ENCODE measurements at regions not wholly inside any gene's neighbourhood (a gene's known extent, or its start where the extent isn't known, plus 50 kb on each side); places are given as distances from the start of the nearest gene placed in this dataset.
A peak's percentile ranks its signal among the peaks of the same experiment; 100 is the strongest.

DNA sequence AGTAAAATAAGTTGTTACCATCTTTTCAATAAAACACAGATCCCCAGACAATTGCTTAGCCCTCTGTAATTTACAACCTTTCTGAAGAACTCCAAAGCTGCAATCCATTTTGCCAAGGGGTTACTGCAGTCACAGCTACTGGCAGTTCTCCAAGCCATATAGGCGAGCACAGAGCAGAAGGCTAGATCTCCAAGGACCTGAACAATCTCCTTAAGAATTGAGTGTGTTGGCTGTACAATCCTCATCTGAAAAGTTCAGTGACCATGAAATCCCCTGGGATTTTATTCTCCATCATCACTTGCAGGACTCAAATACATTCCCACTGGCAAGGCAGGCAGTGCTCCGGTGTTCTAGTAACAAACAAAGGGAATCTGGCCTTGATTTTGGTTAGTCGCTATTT lies 103.9 kb upstream of the LRP1B start:
- DNase-seq (ENCODE audit: extremely low read depth in 1 of 11, low read depth in 9 of 11, low spot score in 4 of 11) = peak in 1 of 11 donors; percentile 4

GRCh38 chr2:142223309-142223708 lies 92.5 kb upstream of the LRP1B start:
- DNase-seq (ENCODE audit: extremely low read depth in 1 of 11, low read depth in 9 of 11, low spot score in 4 of 11) = no peak

DNA sequence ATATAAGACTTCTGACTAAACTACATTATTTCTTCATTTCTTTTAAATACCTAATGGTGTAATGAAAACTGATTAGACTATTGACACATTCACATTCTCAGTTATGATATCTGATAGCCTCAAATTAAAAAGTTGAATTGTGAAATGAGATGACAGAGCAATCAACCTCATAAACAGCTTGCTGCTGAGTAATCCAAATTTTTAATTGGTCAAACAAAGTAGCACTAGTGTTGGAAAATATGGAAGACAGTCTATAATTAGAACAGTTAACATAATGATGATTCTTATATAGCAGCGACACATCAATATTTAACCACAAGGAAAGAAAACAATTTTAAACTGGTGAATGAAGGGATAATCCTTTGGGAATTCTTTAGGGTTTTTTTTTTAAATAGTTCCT lies 91.9 kb upstream of the LRP1B start:
- DNase-seq (ENCODE audit: extremely low read depth in 1 of 11, low read depth in 9 of 11, low spot score in 4 of 11) = no peak

DNA sequence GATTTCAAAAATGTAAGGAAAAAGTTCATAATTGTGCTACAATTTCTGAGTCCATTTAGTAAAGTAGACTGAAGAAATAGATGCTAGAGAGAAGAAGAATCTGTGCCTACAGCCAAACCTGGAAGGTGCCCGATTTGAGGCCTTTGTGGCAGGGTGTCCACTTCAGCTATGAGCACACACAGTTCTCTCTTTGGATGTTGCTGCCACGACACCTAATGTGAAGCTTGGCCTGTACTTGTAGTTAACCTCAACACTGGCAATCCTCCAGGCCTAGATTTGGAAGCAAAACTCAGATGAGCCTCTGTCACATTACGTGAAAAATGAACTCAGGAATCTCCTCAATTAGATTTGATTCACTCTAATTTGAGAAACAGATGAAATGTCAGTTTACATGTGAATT lies 90.1 kb upstream of the LRP1B start:
- no peak for DNase-seq (ENCODE audit: extremely low read depth in 1 of 11, low read depth in 9 of 11, low spot score in 4 of 11)

GRCh38 chr2:142220239-142220638 lies 89.4 kb upstream of the LRP1B start:
- DNase-seq (ENCODE audit: extremely low read depth in 1 of 11, low read depth in 9 of 11, low spot score in 4 of 11) = no peak

DNA sequence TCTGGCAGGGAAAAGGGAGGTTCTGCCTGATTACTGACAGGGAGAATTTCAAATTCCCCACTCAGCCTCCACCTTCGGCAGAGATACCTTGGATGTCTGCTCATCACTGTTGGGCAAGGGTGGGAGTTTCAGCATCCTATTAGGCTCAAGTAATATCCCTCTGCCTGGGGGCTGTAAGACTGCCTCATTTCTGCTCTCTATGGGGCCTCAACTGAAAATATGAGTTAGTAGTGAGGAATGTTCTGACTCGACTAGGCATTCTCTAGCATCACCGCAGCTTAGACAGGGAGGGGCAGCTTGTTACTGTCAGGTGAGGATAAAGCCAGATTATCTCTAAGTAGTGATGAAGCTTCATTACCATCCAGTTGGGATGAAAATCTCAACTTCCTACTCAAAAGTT lies 87.7 kb upstream of the LRP1B start:
- no peak for DNase-seq (ENCODE audit: extremely low read depth in 1 of 11, low read depth in 9 of 11, low spot score in 4 of 11)

DNA sequence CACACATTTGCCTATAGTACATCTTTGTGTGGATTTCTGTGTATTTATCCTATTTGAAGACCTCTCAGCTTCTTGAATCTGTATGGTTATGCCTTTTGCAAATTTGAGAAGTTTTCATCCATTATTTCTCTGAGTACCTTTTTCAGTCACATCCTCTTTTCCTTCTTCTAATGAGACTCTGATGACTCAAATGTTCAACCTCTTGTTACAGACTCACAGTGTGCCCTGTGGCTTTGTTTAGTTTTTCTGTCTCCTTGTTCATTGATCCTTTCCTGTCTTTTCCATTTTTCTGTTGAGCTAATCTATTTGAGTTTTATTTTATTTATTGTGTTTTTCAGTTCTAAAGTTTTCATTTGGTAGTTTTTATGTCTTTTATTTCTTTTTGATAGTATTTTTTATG lies 87.0 kb upstream of the LRP1B start:
- DNase-seq (ENCODE audit: extremely low read depth in 1 of 11, low read depth in 9 of 11, low spot score in 4 of 11) = no peak

GRCh38 chr2:142200062-142200461 lies 69.2 kb upstream of the LRP1B start:
- no peak for DNase-seq (ENCODE audit: extremely low read depth in 1 of 11, low read depth in 9 of 11, low spot score in 4 of 11)

GRCh38 chr2:142199073-142199472 lies 68.3 kb upstream of the LRP1B start:
- no peak for DNase-seq (ENCODE audit: extremely low read depth in 1 of 11, low read depth in 9 of 11, low spot score in 4 of 11)

DNA sequence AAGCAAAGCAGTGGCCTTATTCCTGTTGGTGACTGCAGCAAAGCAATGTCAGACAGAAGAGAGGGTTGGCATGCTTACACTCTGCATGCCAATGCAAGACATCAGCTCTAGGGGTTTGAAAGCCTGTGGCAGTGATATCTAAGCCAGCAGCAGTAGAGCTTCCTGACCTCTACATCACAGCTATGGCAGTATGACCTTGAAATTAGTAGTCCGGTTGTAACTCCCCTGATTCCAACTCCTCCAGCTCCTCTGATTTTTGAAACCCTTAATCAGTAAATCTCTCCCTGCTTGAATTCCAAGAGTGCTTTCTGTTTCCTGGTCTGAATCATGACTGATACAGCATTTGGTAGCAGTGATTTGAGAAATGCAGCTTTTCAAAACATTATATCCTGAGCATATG lies 60.0 kb upstream of the LRP1B start:
- no peak for DNase-seq (ENCODE audit: extremely low read depth in 1 of 11, low read depth in 9 of 11, low spot score in 4 of 11)

GRCh38 chr2:142189501-142189900 lies 58.7 kb upstream of the LRP1B start:
- DNase-seq (ENCODE audit: extremely low read depth in 1 of 11, low read depth in 9 of 11, low spot score in 4 of 11) = no peak

DNA sequence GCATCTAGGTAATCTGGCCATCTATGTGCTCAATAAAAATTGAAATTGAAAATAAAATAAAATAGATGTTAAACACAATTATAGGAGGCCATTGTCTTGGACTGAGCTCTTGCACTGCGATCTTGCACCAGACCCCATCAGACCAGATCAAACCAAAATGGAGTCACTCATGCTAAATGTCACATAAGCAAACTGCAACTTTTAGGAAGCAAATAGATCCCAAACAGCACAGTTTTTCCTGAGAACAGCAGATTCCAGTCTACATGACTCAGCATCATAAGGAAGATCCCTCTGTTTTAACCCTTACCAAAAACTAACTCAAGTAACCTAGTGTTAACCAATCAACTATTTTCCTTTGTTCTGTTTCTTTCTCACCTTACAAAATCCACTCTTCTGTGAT lies 57.7 kb upstream of the LRP1B start:
- DNase-seq (ENCODE audit: extremely low read depth in 1 of 11, low read depth in 9 of 11, low spot score in 4 of 11) = no peak

DNA sequence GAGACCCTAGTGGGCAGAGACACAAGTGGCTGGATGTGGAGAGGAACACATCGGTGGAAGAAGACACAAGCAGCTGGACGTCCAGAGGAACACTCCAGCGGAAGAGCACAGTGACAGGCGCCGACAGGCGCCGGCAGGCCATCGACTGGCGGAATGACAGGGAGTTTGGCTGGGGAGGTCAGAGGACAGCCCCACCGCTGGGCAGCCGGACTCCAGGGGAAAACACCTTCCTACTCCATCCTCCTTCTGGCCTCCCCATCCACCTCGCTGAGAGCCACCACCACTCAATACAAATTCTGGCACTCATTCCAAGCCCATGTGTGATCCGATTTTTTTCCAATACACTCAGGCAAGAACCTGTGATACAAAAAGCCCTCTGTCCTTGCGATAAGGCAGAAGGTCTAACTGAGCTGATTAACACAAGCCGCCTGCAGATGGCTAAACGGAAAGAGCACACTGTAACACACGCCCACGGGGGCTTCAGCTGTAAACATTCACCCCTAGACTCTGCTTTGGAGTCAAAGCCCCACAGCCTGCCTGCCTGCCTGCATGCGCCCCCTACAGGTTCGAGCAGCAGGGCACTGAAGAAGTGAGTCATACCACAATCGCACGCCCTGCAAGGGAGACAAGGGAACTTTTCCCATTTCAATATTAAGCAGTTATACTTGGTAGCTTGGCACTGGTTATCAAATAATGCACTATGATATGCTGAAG lies 50.2 kb upstream of the LRP1B start:
- no peak for DNase-seq (ENCODE audit: extremely low read depth in 1 of 11, low read depth in 9 of 11, low spot score in 4 of 11)

Data from renal cortex interstitium (tissue), 11 donors.